Pancreas (tissue), 10 donors: ENCODE measurements at regions not wholly inside any gene's neighbourhood (a gene's known extent, or its start where the extent isn't known, plus 50 kb on each side); places are given as distances from the start of the nearest gene placed in this dataset.

Experiments
- ATAC-seq, 4 donors: fragments of 200-7000 bp; cut with Tn5 transposase; one replicate each; pipeline versions ENCODE4 v1.8.0 to v1.9.1; 2020; ENCODE audit warnings: mild to moderate bottlenecking in 4 of 4, moderate library complexity in 4 of 4
- DNase-seq, 6 donors: peaks; one replicate each; pipeline ENCODE4 v3.0.0-alpha.2; 2020
- FAIRE-seq: peaks from 2 replicates; lab custom pipeline; 2012; peaks lifted over from hg19 to GRCh38; lab: Jason Lieb, UNC
- H3K27ac ChIP-seq, 4 donors: fragments of 200-600 bp; sonication (generic); 1 replicate in 3 of 4; 2 replicates in 1 of 4; pipeline versions ENCODE4 v1.5.0 to v1.8.0; 2020
- H3K27me3 ChIP-seq, 4 donors: fragments of 200-600 bp; one replicate each; pipeline ENCODE4 v1.8.0; 2021
- H3K36me3 ChIP-seq, 3 donors: fragments of 200-600 bp; sonication (generic) in 1 of 3; one replicate each; pipeline versions ENCODE4 v1.5.0 to v1.8.0; 2020 to 2021
- H3K4me1 ChIP-seq, 3 donors: fragments of 200-600 bp; one replicate each; pipeline ENCODE4 v1.8.0; 2021
- H3K4me3 ChIP-seq, 4 donors: fragments of 200-600 bp; sonication (generic) in 2 of 4; one replicate each; pipeline versions ENCODE4 v1.5.0 to v1.8.0; 2020 to 2021
- H3K9me3 ChIP-seq, 4 donors: fragments of 200-600 bp; one replicate each; pipeline ENCODE4 v1.8.0; 2021
- WGBS, 2 donors: extraction: QIAGEN DNeasy Blood & Tissue Kit; methylation state at CpG; one replicate each; pipeline ENCODE4 v1.1.7; 2013; 5-methylcytosine and 5-hydroxymethylcytosine counted together
- intact Hi-C, 3 donors: fragments of 100-400 bp; cut with DNase I; formaldehyde crosslinking; loops; one replicate each; pipeline versions ENCODE4 v1.11.1 to v1.14.2; 2022
- TF ChIP-seq, protein P1 (sequence below), 4 donors: fragments of 200-600 bp; sonication (generic) in 3 of 4; IDR thresholded peaks; one replicate each; pipeline versions ENCODE4 v1.5.0 to v1.8.0; 2021; ENCODE audit warnings: antibody characterized with exemption in 4 of 4
- donor health status: healthy with polysubstance abuse.
- donor health status: DM: no; HTN: no; CAD: no; lungs with moderate emphysema.
- donor health status: DM: no; HTN: no; CAD: no.
- donor health status: control.
- donor health status: control.
- donor health status: Bipolar disorder and iron deficiency.
- donor health status: DM: yes; HTN: yes; CAD: no.
- donor health status: DM: no; HTN: no; CAD: no.
- donor health status: DM: no; HTN: no; CAD: no.
- donor health status: DM: yes; HTN: yes; CAD: no.

DNA sequence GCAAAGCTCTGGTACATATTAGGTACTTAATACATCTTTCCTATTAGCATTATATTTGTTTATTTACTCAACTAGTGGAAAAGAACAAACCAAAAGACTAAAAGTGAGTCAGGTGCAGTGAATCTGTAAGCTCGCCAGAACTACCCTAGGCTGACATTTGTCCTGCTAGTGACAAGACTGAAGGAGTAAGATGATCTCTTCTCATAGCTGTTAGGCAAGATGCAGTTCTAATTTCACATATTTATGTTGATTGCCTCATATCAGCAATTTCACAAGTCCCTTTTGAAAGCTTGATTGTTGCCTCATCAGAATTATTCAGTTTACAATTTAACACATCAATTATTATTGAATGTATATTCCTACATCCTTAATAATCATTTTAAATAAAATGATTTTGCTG is 293.0 kb upstream of the NAV3 start:
- TF ChIP-seq, protein P1, sequence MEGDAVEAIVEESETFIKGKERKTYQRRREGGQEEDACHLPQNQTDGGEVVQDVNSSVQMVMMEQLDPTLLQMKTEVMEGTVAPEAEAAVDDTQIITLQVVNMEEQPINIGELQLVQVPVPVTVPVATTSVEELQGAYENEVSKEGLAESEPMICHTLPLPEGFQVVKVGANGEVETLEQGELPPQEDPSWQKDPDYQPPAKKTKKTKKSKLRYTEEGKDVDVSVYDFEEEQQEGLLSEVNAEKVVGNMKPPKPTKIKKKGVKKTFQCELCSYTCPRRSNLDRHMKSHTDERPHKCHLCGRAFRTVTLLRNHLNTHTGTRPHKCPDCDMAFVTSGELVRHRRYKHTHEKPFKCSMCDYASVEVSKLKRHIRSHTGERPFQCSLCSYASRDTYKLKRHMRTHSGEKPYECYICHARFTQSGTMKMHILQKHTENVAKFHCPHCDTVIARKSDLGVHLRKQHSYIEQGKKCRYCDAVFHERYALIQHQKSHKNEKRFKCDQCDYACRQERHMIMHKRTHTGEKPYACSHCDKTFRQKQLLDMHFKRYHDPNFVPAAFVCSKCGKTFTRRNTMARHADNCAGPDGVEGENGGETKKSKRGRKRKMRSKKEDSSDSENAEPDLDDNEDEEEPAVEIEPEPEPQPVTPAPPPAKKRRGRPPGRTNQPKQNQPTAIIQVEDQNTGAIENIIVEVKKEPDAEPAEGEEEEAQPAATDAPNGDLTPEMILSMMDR (IDR thresholded peaks at IDR 0.05): no peak
- DNase-seq: no peak

GRCh38 chr12:77535734-77536133 is 295.0 kb upstream of the NAV3 start:
- DNase-seq: no peak
- no peaks in the 10 kb centered on the region for H3K9me3 ChIP-seq
- no peak overlapping the region for H3K27ac ChIP-seq
- no peaks in the 10 kb centered on the region for H3K4me1 ChIP-seq
- no peaks in the 10 kb centered on the region for H3K36me3 ChIP-seq
- ATAC-seq: no peak
- no peak for FAIRE-seq
- no peak overlapping the region for H3K4me3 ChIP-seq
- WGBS, 2 donors: 67 to 88% methylated on average over 2 of the region's 2 CpGs
- TF ChIP-seq, protein P1 (IDR thresholded peaks at IDR 0.05): no peak
- no peaks in the 10 kb centered on the region for H3K27me3 ChIP-seq
- intact Hi-C loops: no loop called here

More for the DNA sequence above, 293.0 kb upstream of the NAV3 start:
- Histone ChIP-seq H3K27me3 (no peaks in the 10 kb centered on the region), H3K36me3 (no peaks in the 10 kb centered on the region), H3K4me1 (no peaks in the 10 kb centered on the region), H3K9me3 (no peaks in the 10 kb centered on the region), H3K4me3 (no peak overlapping the region), H3K27ac (no peak overlapping the region)
- intact Hi-C loops: no loop called here
- 60 to 83% methylated on average over 1 of the region's 1 CpG for WGBS, 2 donors
- ATAC-seq: no peak
- no peak for FAIRE-seq

- DNase-seq (no peak), ATAC-seq (no peak), FAIRE-seq (no peak)
- H3K9me3 ChIP-seq: no peaks in the 10 kb centered on the region
- no peaks in the 10 kb centered on the region for H3K4me1 ChIP-seq
- no peak overlapping the region for H3K27ac ChIP-seq
- intact Hi-C loops: no loop called here
- H3K27me3 ChIP-seq: no peaks in the 10 kb centered on the region
- TF ChIP-seq, protein P1 (IDR thresholded peaks at IDR 0.05): no peak
- H3K4me3 ChIP-seq: no peak overlapping the region
- no peaks in the 10 kb centered on the region for H3K36me3 ChIP-seq
Observed at GRCh38 chr12:77531912-77532311, 298.8 kb upstream of the NAV3 start.

DNA sequence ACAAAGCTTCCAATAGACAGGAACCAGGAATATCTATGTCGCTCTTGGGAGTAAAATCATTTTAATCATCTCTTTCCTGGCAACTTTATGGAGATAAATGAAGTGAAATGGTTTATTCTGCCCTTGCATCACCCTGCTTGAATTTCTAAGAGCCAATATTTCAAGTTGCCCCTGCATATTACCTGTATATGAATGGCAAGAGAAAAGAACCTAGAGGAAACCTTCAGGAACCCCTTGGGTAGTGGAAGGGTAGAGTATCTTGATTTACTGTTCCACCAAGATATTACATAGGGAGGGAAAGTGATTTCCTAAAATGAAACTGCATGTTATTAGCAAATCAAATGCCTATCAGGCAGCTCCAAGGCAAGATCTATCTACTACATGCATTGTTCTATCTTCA is 308.4 kb upstream of the NAV3 start:
- WGBS, 2 donors: 27 to 40% methylated on average over 1 of the region's 1 CpG
- intact Hi-C loops: no loop called here
- Histone ChIP-seq H3K4me1 (no peaks in the 10 kb centered on the region), H3K9me3 (no peaks in the 10 kb centered on the region), H3K27me3 (no peaks in the 10 kb centered on the region), H3K27ac (no peak overlapping the region), H3K36me3 (no peaks in the 10 kb centered on the region), H3K4me3 (no peak overlapping the region)
- DNase-seq (no peak), FAIRE-seq (no peak), ATAC-seq (no peak)
- TF ChIP-seq, protein P1 (IDR thresholded peaks at IDR 0.05): no peak

- FAIRE-seq (no peak), ATAC-seq (no peak), DNase-seq (no peak)
- no peaks in the 10 kb centered on the region for H3K27me3 ChIP-seq
- no peaks in the 10 kb centered on the region for H3K9me3 ChIP-seq
- H3K36me3 ChIP-seq: no peaks in the 10 kb centered on the region
- TF ChIP-seq, protein P1 (IDR thresholded peaks at IDR 0.05): no peak
- no peak overlapping the region for H3K4me3 ChIP-seq
- H3K4me1 ChIP-seq: no peaks in the 10 kb centered on the region
- intact Hi-C loops: no loop called here
- WGBS, 2 donors: 59 to 74% methylated on average over 1 of the region's 1 CpG
- no peak overlapping the region for H3K27ac ChIP-seq
Observed at GRCh38 chr12:77521508-77522115, 309.1 kb upstream of the NAV3 start.
